Left ventricle myocardium inferior (tissue), 1 donor: ENCODE measurements at regions not wholly inside any gene's neighbourhood (a gene's known extent, or its start where the extent isn't known, plus 50 kb on each side); places are given as distances from the start of the nearest gene placed in this dataset.
"Not testable (repeated sequence)": the region's sequence is repeated elsewhere in the genome, so short reads cannot be mapped to it uniquely, and the experiment has no call there.

ENCODE experiments used
- DNase-seq: peaks from one replicate; pipeline ENCODE4 v3.0.0-alpha.2; 2020
- H3K27ac ChIP-seq: fragments of 200-600 bp; replicated peaks from 2 replicates; pipeline ENCODE4 v1.8.0; 2021
- H3K27me3 ChIP-seq: fragments of 200-600 bp; 2 replicates; pipeline ENCODE4 v1.8.0; 2021; ENCODE audit warnings: low read depth
- H3K36me3 ChIP-seq: fragments of 200-600 bp; 2 replicates; pipeline ENCODE4 v1.8.0; 2021
- H3K4me1 ChIP-seq: fragments of 200-600 bp; 2 replicates; pipeline ENCODE4 v1.8.0; 2021
- H3K4me3 ChIP-seq: fragments of 200-600 bp; 2 replicates; pipeline ENCODE4 v1.8.0; 2021; ENCODE audit warnings: mild to moderate bottlenecking, moderate library complexity
- H3K9me3 ChIP-seq: fragments of 200-600 bp; replicated peaks from 2 replicates; pipeline ENCODE4 v1.8.0; 2021
- CTCF ChIP-seq: fragments of 200-600 bp; IDR thresholded peaks from 2 replicates; pipeline ENCODE4 v1.8.0; 2021; ENCODE audit warnings: antibody characterized with exemption, mild to moderate bottlenecking, borderline replicate concordance
- intact Hi-C: fragments of 100-400 bp; cut with micrococcal nuclease; formaldehyde crosslinking; loops from one replicate; pipeline ENCODE4 v1.11.0; 2022
- donor health status: DM: no; HTN: yes; CAD: no; lungs with severe emphysema.

GRCh38 chr1:229171934-229172333 is 99.0 kb upstream of the RAB4A start:
- Histone ChIP-seq H3K36me3 (no peaks in the 10 kb centered on the region), H3K27me3 (peaks cover 10% of the 10 kb centered on the region), H3K4me3 (no peak overlapping the region), H3K4me1 (no peaks in the 10 kb centered on the region), H3K9me3 (no peaks in the 10 kb centered on the region), H3K27ac (no peak overlapping the region)
- intact Hi-C loops: no loop called here
- no peak for TF ChIP-seq CTCF
- no peak for DNase-seq

- H3K27me3 ChIP-seq, H3K9me3 ChIP-seq, H3K36me3 ChIP-seq, DNase-seq, H3K27ac ChIP-seq, H3K4me3 ChIP-seq, intact Hi-C loops, H3K4me1 ChIP-seq: not testable (repeated sequence)
Measured at GRCh38 chr1:229173491-229174476, 97.1 kb upstream of the RAB4A start.

- H3K4me3 ChIP-seq, H3K4me1 ChIP-seq, H3K9me3 ChIP-seq, H3K36me3 ChIP-seq, H3K27ac ChIP-seq, H3K27me3 ChIP-seq, intact Hi-C loops, DNase-seq: not testable (repeated sequence)
Measured at GRCh38 chr1:229175297-229175696, 95.6 kb upstream of the RAB4A start.

- H3K4me1 ChIP-seq, H3K36me3 ChIP-seq, intact Hi-C loops, H3K27ac ChIP-seq, H3K4me3 ChIP-seq, DNase-seq, H3K27me3 ChIP-seq, H3K9me3 ChIP-seq: not testable (repeated sequence)
Measured at GRCh38 chr1:229176457-229176856, 94.5 kb upstream of the RAB4A start.

GRCh38 chr1:229180161-229180560 is 90.8 kb upstream of the RAB4A start:
- no peak for DNase-seq
- no peaks in the 10 kb centered on the region for H3K36me3 ChIP-seq
- no peaks in the 10 kb centered on the region for H3K9me3 ChIP-seq
- intact Hi-C loops: no loop called here
- no peak overlapping the region for H3K27ac ChIP-seq
- no peak overlapping the region for H3K4me3 ChIP-seq
- no peaks in the 10 kb centered on the region for H3K4me1 ChIP-seq
- TF ChIP-seq CTCF: no peak
- no peaks in the 10 kb centered on the region for H3K27me3 ChIP-seq

GRCh38 chr1:229181419-229181818 is 89.5 kb upstream of the RAB4A start:
- intact Hi-C loops: no loop called here
- H3K27ac ChIP-seq: no peak overlapping the region
- no peaks in the 10 kb centered on the region for H3K4me1 ChIP-seq
- H3K27me3 ChIP-seq: no peaks in the 10 kb centered on the region
- no peak overlapping the region for H3K4me3 ChIP-seq
- no peak for DNase-seq
- H3K9me3 ChIP-seq: no peaks in the 10 kb centered on the region
- H3K36me3 ChIP-seq: no peaks in the 10 kb centered on the region
- no peak for TF ChIP-seq CTCF

GRCh38 chr1:229183588-229183987 is 87.3 kb upstream of the RAB4A start:
- intact Hi-C loops: no loop called here
- Histone ChIP-seq H3K4me3 (no peak overlapping the region), H3K4me1 (no peaks in the 10 kb centered on the region), H3K27me3 (no peaks in the 10 kb centered on the region), H3K36me3 (no peaks in the 10 kb centered on the region), H3K9me3 (no peaks in the 10 kb centered on the region), H3K27ac (no peak overlapping the region)
- no peak for DNase-seq
- no peak for TF ChIP-seq CTCF
